GM12892 (cell line): ENCODE measurements at regions not wholly inside any gene's neighbourhood (a gene's known extent, or its start where the extent isn't known, plus 50 kb on each side); places are given as distances from the start of the nearest gene placed in this dataset.

Experiments
- POLR2A ChIP-seq: IDR thresholded peaks from 2 replicates; pipeline ENCODE4 v1.6.1; 2011; ENCODE audit warnings: low read depth, low read length, control low read depth
- POLR2AphosphoS5 ChIP-seq: IDR thresholded peaks from 2 replicates; pipeline ENCODE4 v1.6.1; 2011; ENCODE audit warnings: low read depth, low read length, control low read depth
- TAF1 ChIP-seq: IDR thresholded peaks from 2 replicates; pipeline ENCODE4 v1.6.1; 2011; ENCODE audit warnings: low read depth, mild to moderate bottlenecking, control low read depth, low read length, borderline replicate concordance

DNA sequence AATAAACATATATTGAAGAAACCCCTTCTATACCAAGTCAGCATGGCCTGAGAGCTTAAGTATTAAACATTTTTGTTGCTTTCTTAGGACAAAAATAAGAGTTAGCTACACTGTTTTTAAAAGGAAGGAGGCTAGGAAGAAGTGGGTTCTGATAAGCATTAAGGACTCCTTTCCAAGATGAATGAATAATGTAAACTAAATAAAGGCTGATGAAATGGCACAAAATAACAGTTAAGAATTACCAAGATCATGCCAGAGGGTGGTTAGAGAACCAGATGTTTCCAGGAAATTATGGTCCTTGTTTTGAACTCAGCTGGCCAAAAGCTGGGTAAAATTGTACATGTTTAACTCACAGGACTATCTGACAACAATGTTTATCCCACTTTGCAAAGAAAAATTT lies 114.1 kb upstream of the ETS2 start:
- no peak for TF ChIP-seq POLR2A
- no peak for TF ChIP-seq POLR2AphosphoS5
- TF ChIP-seq TAF1, result no peak
